IMR-90 (cell line): ENCODE measurements at regions not wholly inside any gene's neighbourhood (a gene's known extent, or its start where the extent isn't known, plus 50 kb on each side); places are given as distances from the start of the nearest gene placed in this dataset.
A peak's percentile ranks its signal among the peaks of the same experiment; 100 is the strongest.

Source experiments
- ATAC-seq: fragments of 200-7000 bp; cut with Tn5 transposase; 2 replicates; pipeline ENCODE4 v1.9.1; 2020; ENCODE audit warnings: low read depth, mild to moderate bottlenecking, moderate library complexity
- BruUV-seq: library from RNA; stranded (reverse); fragments of 400-500 nt; replicated peaks from 2 replicates; lab custom pipeline; 2021; lab: Mats Ljungman, UMichigan
- CTCF ChIA-PET: fragments of 300-600 bp; formaldehyde crosslinking; extraction: SDS; loops from one replicate; lab custom pipeline; 2021; ENCODE audit warnings: antibody characterized with exemption; lab: Yijun Ruan, JAX
- POLR2A ChIA-PET: fragments of 300-600 bp; sonication (Branson Sonifier 250); formaldehyde crosslinking; loops from one replicate; lab custom pipeline; 2022; ENCODE audit warnings: antibody characterized with exemption; ENCODE audit not compliant: unreplicated experiment; lab: Charles Lee
- DNase-seq: peaks from one replicate; pipeline ENCODE4 v3.0.0; 2013
- H2AFZ ChIP-seq: replicated peaks from 2 replicates; pipeline ENCODE3; 2013; ENCODE audit warnings: low read length, mild to moderate bottlenecking; ENCODE audit not compliant: poor library complexity
- H2AK5ac ChIP-seq: 2 replicates; pipeline ENCODE4 v1.6.1; 2013; ENCODE audit warnings: low read depth, low read length, inconsistent platforms
- H2AK9ac ChIP-seq: replicated peaks from 2 replicates; pipeline ENCODE3; 2013; ENCODE audit warnings: mild to moderate bottlenecking, low read depth, low read length, moderate library complexity; ENCODE audit not compliant: poor library complexity
- H2BK120ac ChIP-seq: 2 replicates; pipeline ENCODE4 v1.6.1; 2013; ENCODE audit warnings: low read depth, low read length, inconsistent platforms
- H2BK15ac ChIP-seq: 3 replicates; pipeline ENCODE4 v1.6.1; 2013; ENCODE audit warnings: low read depth, low read length, inconsistent platforms
- H2BK20ac ChIP-seq: 2 replicates; pipeline ENCODE4 v1.6.1; 2013; ENCODE audit warnings: low read depth, mild to moderate bottlenecking, inconsistent platforms, low read length, moderate library complexity
- H2BK5ac ChIP-seq: 2 replicates; pipeline ENCODE4 v1.6.1; 2013; ENCODE audit warnings: mild to moderate bottlenecking, low read depth, low read length, inconsistent platforms; ENCODE audit not compliant: poor library complexity, severe bottlenecking
- H3K14ac ChIP-seq: replicated peaks from 2 replicates; pipeline ENCODE4 v1.6.1; 2013; ENCODE audit warnings: low read depth, low read length, inconsistent platforms
- H3K18ac ChIP-seq: 2 replicates; pipeline ENCODE4 v1.6.1; 2013; ENCODE audit warnings: low read depth, low read length, control low read depth
- H3K23ac ChIP-seq: 2 replicates; pipeline ENCODE4 v1.6.1; 2013; ENCODE audit warnings: low read depth, low read length, inconsistent platforms
- H3K27ac ChIP-seq: 2 replicates; pipeline ENCODE4 v1.5.1; 2013; ENCODE audit warnings: mild to moderate bottlenecking, control low read depth, low read length; ENCODE audit not compliant: insufficient read depth
- H3K27me3 ChIP-seq: 2 replicates; pipeline ENCODE4 v1.6.1; 2013; ENCODE audit warnings: low read length; ENCODE audit not compliant: control insufficient read depth, insufficient read depth
- H3K36me3 ChIP-seq: 2 replicates; pipeline ENCODE4 v1.6.1; 2013; ENCODE audit warnings: low read length, mixed read lengths; ENCODE audit not compliant: control insufficient read depth, insufficient read depth
- H3K4ac ChIP-seq: 2 replicates; pipeline ENCODE4 v1.6.1; 2013; ENCODE audit warnings: low read depth, low read length, inconsistent platforms
- H3K4me1 ChIP-seq: 2 replicates; pipeline ENCODE4 v1.6.1; 2013; ENCODE audit warnings: low read length, mixed read lengths; ENCODE audit not compliant: control insufficient read depth, insufficient read depth
- H3K4me2 ChIP-seq: 2 replicates; pipeline ENCODE4 v1.6.1; 2013; ENCODE audit warnings: low read depth, mild to moderate bottlenecking, control low read depth, low read length, moderate library complexity
- H3K4me3 ChIP-seq: 2 replicates; pipeline ENCODE4 v1.5.1; 2013; ENCODE audit warnings: low read depth, mild to moderate bottlenecking, control low read depth, low read length, moderate library complexity; ENCODE audit not compliant: insufficient read depth
- H3K56ac ChIP-seq: 2 replicates; pipeline ENCODE4 v1.6.1; 2013; ENCODE audit warnings: low read length, inconsistent platforms; ENCODE audit not compliant: insufficient read depth; ENCODE audit errors: extremely low read depth
- H3K79me1 ChIP-seq, 2 experiments: 2 replicates each; pipeline ENCODE4 v1.6.1; 2013; ENCODE audit warnings: low read length in 2 of 2, inconsistent platforms in 1 of 2, low read depth in 1 of 2
- H3K9ac ChIP-seq: 2 replicates; pipeline ENCODE4 v1.6.1; 2013; ENCODE audit warnings: low read depth, low read length, control low read depth
- H3K9me1 ChIP-seq: 2 replicates; pipeline ENCODE4 v1.6.1; 2013; ENCODE audit warnings: low read length, inconsistent platforms; ENCODE audit not compliant: insufficient read depth
- H3K9me3 ChIP-seq: 2 replicates; pipeline ENCODE4 v1.6.1; 2013; ENCODE audit warnings: low read length; ENCODE audit not compliant: control insufficient read depth, insufficient read depth
- H4K20me1 ChIP-seq: 2 replicates; pipeline ENCODE4 v1.6.1; 2013; ENCODE audit warnings: low read length, inconsistent platforms; ENCODE audit not compliant: insufficient read depth
- H4K5ac ChIP-seq: 2 replicates; pipeline ENCODE4 v1.6.1; 2013; ENCODE audit warnings: mild to moderate bottlenecking, low read depth, low read length, control low read depth
- H4K8ac ChIP-seq, 2 experiments: 2 replicates each; pipeline ENCODE4 v1.6.1; 2013; ENCODE audit warnings: low read depth in 2 of 2, low read length in 2 of 2, control low read depth in 1 of 2, inconsistent platforms in 1 of 2
- H4K91ac ChIP-seq: 2 replicates; pipeline ENCODE4 v1.6.1; 2013; ENCODE audit warnings: low read depth, low read length, inconsistent platforms; ENCODE audit not compliant: insufficient read depth
- CEBPB ChIP-seq: IDR thresholded peaks from 2 replicates; pipeline ENCODE4 v1.6.1; 2012; ENCODE audit warnings: low read depth, low read length, improper control_type of control experiment
- CHD1 ChIP-seq: IDR thresholded peaks from 2 replicates; pipeline ENCODE4 v1.6.1; 2012; ENCODE audit warnings: low read depth, low read length, improper control_type of control experiment
- FOS ChIP-seq: fragments of 150-350 bp; IDR thresholded peaks from 2 replicates; pipeline ENCODE4 v1.6.1; 2016; ENCODE audit warnings: low read depth, low read length
- MAZ ChIP-seq: IDR thresholded peaks from 2 replicates; pipeline ENCODE4 v1.6.1; 2012; ENCODE audit warnings: low read depth, mild to moderate bottlenecking, low read length, improper control_type of control experiment, moderate library complexity, borderline replicate concordance
- MXI1 ChIP-seq: IDR thresholded peaks from 2 replicates; pipeline ENCODE4 v1.6.1; 2012; ENCODE audit warnings: low read depth, mild to moderate bottlenecking, low read length, moderate library complexity, borderline replicate concordance
- NFE2L2 ChIP-seq: fragments of 150-350 bp; IDR thresholded peaks from 2 replicates; pipeline ENCODE4 v1.6.1; 2016; ENCODE audit warnings: low read depth, mild to moderate bottlenecking, low read length
- POLR2A ChIP-seq: IDR thresholded peaks from 2 replicates; pipeline ENCODE4 v1.6.1; 2012; ENCODE audit warnings: mild to moderate bottlenecking, low read depth, low read length
- RCOR1 ChIP-seq: IDR thresholded peaks from 2 replicates; pipeline ENCODE4 v1.6.1; 2012; ENCODE audit warnings: mild to moderate bottlenecking, low read length, improper control_type of control experiment; ENCODE audit not compliant: insufficient replicate concordance
- RFX5 ChIP-seq: IDR thresholded peaks from 2 replicates; pipeline ENCODE4 v1.8.0; 2012; ENCODE audit warnings: low read depth, mild to moderate bottlenecking, low read length, moderate library complexity
- SMC3 ChIP-seq: fragments of 150-350 bp; IDR thresholded peaks from 2 replicates; pipeline ENCODE4 v1.6.1; 2016; ENCODE audit warnings: low read depth, mild to moderate bottlenecking, antibody characterized with exemption, low read length, moderate library complexity
- dilution Hi-C: fragments of 300-500 bp; cut with HindIII; formaldehyde crosslinking; loops from one replicate; pipeline ENCODE4 v1.14.3; 2018; ENCODE audit warnings: low sequenced_read_pairs; ENCODE audit not compliant: unreplicated experiment
- in situ Hi-C: fragments of 300-500 bp; cut with MboI; formaldehyde crosslinking; loops from 3 replicates; pipeline ENCODE4 v1.14.3; 2019; ENCODE audit warnings: low sequenced_read_pairs, inconsistent platforms, mixed read lengths
- intact Hi-C: fragments of 100-400 bp; cut with micrococcal nuclease; formaldehyde crosslinking; loops from 2 replicates; pipeline ENCODE4 v1.10.0; 2022
- TF ChIP-seq, protein P1 (sequence below): fragments of 150-350 bp; IDR thresholded peaks from 2 replicates; pipeline ENCODE4 v1.6.1; 2017; ENCODE audit warnings: mild to moderate bottlenecking, antibody characterized with exemption, low read length, low read depth

GRCh38 chr5:56302027-56302426 lies 68.9 kb upstream of the ANKRD55 start:
- Histone ChIP-seq H3K4me3 (no peak overlapping the region), H4K5ac (no peak overlapping the region), H3K14ac (no peak overlapping the region), H3K9me3 (no peaks in the 10 kb centered on the region), H3K4me1 (peaks cover 5% of the 10 kb centered on the region; the same call in 1 of the 2 replicates), H2BK5ac (no peak overlapping the region), H2BK120ac (peak overlapping the region; percentile 30; the same call in 1 of the 2 replicates), H3K36me3 (no peaks in the 10 kb centered on the region), H3K27me3 (no peaks in the 10 kb centered on the region), H2AK5ac (0 out of 2 replicates have a peak overlapping the region, but pooled peaks have one; percentile 7), H2BK20ac (peak overlapping the region; percentile 53), H3K9me1 (peaks cover 5% of the 10 kb centered on the region; the same call in 1 of the 2 replicates), H3K4ac (peak overlapping the region; percentile 55), H2BK15ac (0 out of 3 replicates have a peak overlapping the region, but pooled peaks have one; percentile 11), H3K23ac (no peak overlapping the region), H2AK9ac (no peak overlapping the region), H4K20me1 (no peaks in the 10 kb centered on the region), H3K56ac (no peak overlapping the region), H3K27ac (no peak overlapping the region), H3K4me2 (peak overlapping the region; percentile 11; the same call in 1 of the 2 replicates), H3K79me1 (no peaks in the 10 kb centered on the region), H4K8ac (no peak overlapping the region), H4K91ac (no peak overlapping the region), H2AFZ (no peak overlapping the region), H3K18ac (no peak overlapping the region), H3K9ac (no peak overlapping the region)
- ATAC-seq (peak; percentile 87), DNase-seq (peak; percentile 58)
- dilution Hi-C loops = no loop called here
- BruUV-seq = no TSS peak
- TF ChIP-seq RFX5 = no peak
- TF ChIP-seq CHD1 = no peak
- no peak for TF ChIP-seq POLR2A
- no peak for TF ChIP-seq MXI1
- TF ChIP-seq NFE2L2 = no peak
- TF ChIP-seq, protein P1, sequence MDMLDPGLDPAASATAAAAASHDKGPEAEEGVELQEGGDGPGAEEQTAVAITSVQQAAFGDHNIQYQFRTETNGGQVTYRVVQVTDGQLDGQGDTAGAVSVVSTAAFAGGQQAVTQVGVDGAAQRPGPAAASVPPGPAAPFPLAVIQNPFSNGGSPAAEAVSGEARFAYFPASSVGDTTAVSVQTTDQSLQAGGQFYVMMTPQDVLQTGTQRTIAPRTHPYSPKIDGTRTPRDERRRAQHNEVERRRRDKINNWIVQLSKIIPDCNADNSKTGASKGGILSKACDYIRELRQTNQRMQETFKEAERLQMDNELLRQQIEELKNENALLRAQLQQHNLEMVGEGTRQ = no peak
- TF ChIP-seq RCOR1 = no peak
- TF ChIP-seq FOS = no peak
- no peak for TF ChIP-seq CEBPB
- TF ChIP-seq MAZ = no peak
- no peak for TF ChIP-seq SMC3
- in situ Hi-C loops = no loop called here
- ChIA-PET CTCF (interaction anchor here (0.6 to 1.4 kb wide), 3 partner anchors 9 to 1120 kb away, joined by 3 to 4 read pairs (median 3); no protein-coding TSS in a partner anchor), POLR2A (no interaction called here)
- intact Hi-C loops = no loop called here
